ENCODE measurements at regions not wholly inside any gene's neighbourhood (a gene's known extent, or its start where the extent isn't known, plus 50 kb on each side); places are given as distances from the start of the nearest gene placed in this dataset.

- DNase-seq (ENCODE audit: low spot score): no peak
- no peak for TF ChIP-seq CTCF (IDR thresholded peaks at IDR 0.05)
- ATAC-seq (ENCODE audit: low FRiP score): no peak
These were observed 167.7 kb downstream of the ZNF518B start for GRCh38 chr4:10289538-10289906.

GRCh38 chr4:10288830-10289537 is 168.2 kb downstream of the ZNF518B start:
- TF ChIP-seq CTCF (IDR thresholded peaks at IDR 0.05): no peak
- no peak for ATAC-seq (ENCODE audit: low FRiP score)

GRCh38 chr4:10285028-10285427 is 168.4 kb upstream of the WDR1 start:
- DNase-seq (ENCODE audit: low spot score): no peak
- TF ChIP-seq CTCF (IDR thresholded peaks at IDR 0.05): no peak
- ATAC-seq (ENCODE audit: low FRiP score): no peak

More at GRCh38 chr4:10288830-10289537, 168.2 kb downstream of the ZNF518B start:
- DNase-seq (ENCODE audit: low spot score): no peak

- ATAC-seq (ENCODE audit: low FRiP score): no peak
- no peak for DNase-seq (ENCODE audit: low spot score)
- TF ChIP-seq CTCF (IDR thresholded peaks at IDR 0.05): no peak
These were observed 167.2 kb upstream of the WDR1 start for GRCh38 chr4:10283761-10284160.

- no peak for TF ChIP-seq CTCF (IDR thresholded peaks at IDR 0.05)
- DNase-seq (ENCODE audit: low spot score): no peak
- no peak for ATAC-seq (ENCODE audit: low FRiP score)
These were observed 165.4 kb upstream of the WDR1 start for GRCh38 chr4:10281996-10282395.

- TF ChIP-seq CTCF (IDR thresholded peaks at IDR 0.05): no peak
- ATAC-seq (ENCODE audit: low FRiP score) (no peak), DNase-seq (ENCODE audit: low spot score) (no peak)
These were observed 162.7 kb upstream of the WDR1 start for GRCh38 chr4:10279261-10279660.

- no peak for TF ChIP-seq CTCF (IDR thresholded peaks at IDR 0.05)
- no peak for DNase-seq (ENCODE audit: low spot score)
- ATAC-seq (ENCODE audit: low FRiP score): no peak
These were observed 161.5 kb upstream of the WDR1 start for GRCh38 chr4:10278071-10278470.

All from omental fat pad (tissue), 3 donors.